Right lobe of liver (tissue), 6 donors: ENCODE measurements at regions not wholly inside any gene's neighbourhood (a gene's known extent, or its start where the extent isn't known, plus 50 kb on each side); places are given as distances from the start of the nearest gene placed in this dataset.

Source experiments
- ATAC-seq, 4 donors: fragments of 200-7000 bp; cut with Tn5 transposase; one replicate each; pipeline ENCODE4 v1.9.1; 2020; ENCODE audit warnings: mild to moderate bottlenecking in 4 of 4, moderate library complexity in 4 of 4
- DNase-seq, 3 donors: peaks; one replicate each; pipeline ENCODE4 v3.0.0-alpha.2; 2020
- H3K27ac ChIP-seq, 3 donors: fragments of 200-600 bp; one replicate each; pipeline ENCODE4 v1.8.0; 2022
- H3K27me3 ChIP-seq, 2 donors: fragments of 200-600 bp; one replicate each; pipeline ENCODE4 v1.8.0; 2022
- H3K36me3 ChIP-seq, 4 donors: fragments of 200-600 bp; sonication (generic) in 1 of 4; one replicate each; pipeline versions ENCODE4 v1.5.1 to v1.8.0; 2017 to 2022; ENCODE audit warnings: control low read depth in 1 of 4
- H3K4me1 ChIP-seq, 4 donors: fragments of 200-600 bp; sonication (generic) in 1 of 4; one replicate each; pipeline versions ENCODE4 v1.5.1 to v1.8.0; 2017 to 2022; ENCODE audit warnings: control low read depth in 1 of 4
- H3K4me3 ChIP-seq, 3 donors: fragments of 200-600 bp; one replicate each; pipeline ENCODE4 v1.8.0; 2022
- H3K9me3 ChIP-seq, 4 donors: fragments of 200-600 bp; sonication (generic) in 1 of 4; one replicate each; pipeline versions ENCODE4 v1.5.1 to v1.8.0; 2017 to 2022; ENCODE audit warnings: control low read depth in 1 of 4
- CTCF ChIP-seq, 4 donors: fragments of 200-600 bp in 3 of 4; fragments of 450-650 bp in 1 of 4; IDR thresholded peaks; one replicate each; pipeline versions ENCODE4 v1.5.1 to v1.8.0; 2016 to 2022; ENCODE audit warnings: antibody characterized with exemption in 4 of 4, mild to moderate bottlenecking in 2 of 4
- POLR2A ChIP-seq: fragments of 450-650 bp; IDR thresholded peaks from one replicate; pipeline ENCODE4 v1.6.1; 2017; ENCODE audit warnings: antibody characterized with exemption, mild to moderate bottlenecking
- WGBS: methylation state at CpG from one replicate; pipeline ENCODE4 v1.1.6; 2018; ENCODE audit warnings: low coverage, low lambda C conversion rate; ENCODE audit not compliant: insufficient coverage; ENCODE audit errors: missing lambda C conversion rate; 5-methylcytosine and 5-hydroxymethylcytosine counted together
- intact Hi-C, 2 donors: fragments of 100-400 bp; cut with DNase I; formaldehyde crosslinking; loops; one replicate each; pipeline versions ENCODE4 v1.11.2 to v1.14.1; 2022
- donor health status: DM: no; HTN: yes; CAD: no.
- donor health status: DM: no; HTN: no; CAD: no.
- donor health status: DM: no; HTN: no; CAD: no.
- donor health status: DM: no; HTN: yes; CAD: no.
- donor health status: DM: no; HTN: yes; CAD: no.

- intact Hi-C loops = no loop called here
- H3K36me3 ChIP-seq = no peaks in the 10 kb centered on the region
- no peak overlapping the region for H3K4me3 ChIP-seq
- no peak overlapping the region for H3K27ac ChIP-seq
- DNase-seq = no peak
- no peaks in the 10 kb centered on the region for H3K9me3 ChIP-seq
- no peak for ATAC-seq
- no peaks in the 10 kb centered on the region for H3K27me3 ChIP-seq
- 67% methylated on average over 1 of the region's 1 CpG for WGBS
- no peak for TF ChIP-seq POLR2A
- no peak for TF ChIP-seq CTCF (IDR thresholded peaks at IDR 0.05)
- no peaks in the 10 kb centered on the region for H3K4me1 ChIP-seq
Observed at GRCh38 chr3:110928016-110928662, 143.5 kb upstream of the NECTIN3 start.

GRCh38 chr3:110929816-110930215, 141.8 kb upstream of the NECTIN3 start:
- ATAC-seq = no peak
- intact Hi-C loops = no loop called here

GRCh38 chr3:110932567-110932966, 139.0 kb upstream of the NECTIN3 start:
- intact Hi-C loops = no loop called here
- Histone ChIP-seq H3K4me3 (no peak overlapping the region), H3K9me3 (no peaks in the 10 kb centered on the region), H3K36me3 (no peaks in the 10 kb centered on the region), H3K4me1 (no peaks in the 10 kb centered on the region), H3K27ac (no peak overlapping the region), H3K27me3 (no peaks in the 10 kb centered on the region)
- DNase-seq (no peak), ATAC-seq (no peak)
- TF ChIP-seq CTCF (IDR thresholded peaks at IDR 0.05) = no peak
- no peak for TF ChIP-seq POLR2A
- 25% methylated on average over 1 of the region's 1 CpG for WGBS

More at GRCh38 chr3:110929816-110930215, 141.8 kb upstream of the NECTIN3 start:
- H3K36me3 ChIP-seq = no peaks in the 10 kb centered on the region
- no peaks in the 10 kb centered on the region for H3K27me3 ChIP-seq
- H3K27ac ChIP-seq = no peak overlapping the region
- DNase-seq = no peak
- H3K9me3 ChIP-seq = no peaks in the 10 kb centered on the region
- no peaks in the 10 kb centered on the region for H3K4me1 ChIP-seq
- no peak overlapping the region for H3K4me3 ChIP-seq
- no peak for TF ChIP-seq POLR2A
- no peak for TF ChIP-seq CTCF (IDR thresholded peaks at IDR 0.05)

- intact Hi-C loops = no loop called here
- H3K27me3 ChIP-seq = no peaks in the 10 kb centered on the region
- TF ChIP-seq POLR2A (no peak), CTCF (IDR thresholded peaks at IDR 0.05) (no peak)
- DNase-seq (no peak), ATAC-seq (no peak)
- no peak overlapping the region for H3K4me3 ChIP-seq
- no peak overlapping the region for H3K27ac ChIP-seq
- no peaks in the 10 kb centered on the region for H3K4me1 ChIP-seq
- 68% methylated on average over 3 of the region's 4 CpGs for WGBS
- H3K36me3 ChIP-seq = no peaks in the 10 kb centered on the region
- H3K9me3 ChIP-seq = no peaks in the 10 kb centered on the region
Observed at GRCh38 chr3:110933821-110934426, 137.7 kb upstream of the NECTIN3 start.
